ENCODE measurements at regions not wholly inside any gene's neighbourhood (a gene's known extent, or its start where the extent isn't known, plus 50 kb on each side); places are given as distances from the start of the nearest gene placed in this dataset.

- intact Hi-C loops (cut with DNase I; ENCODE audit: low total_unique reads), result no loop called here
- Histone ChIP-seq H3K36me3 (ENCODE audit: low read depth, missing control alignments) (no peaks in the 10 kb centered on the region), H3K4me3 (no peak overlapping the region), H3K27ac (no peak overlapping the region), H3K27me3 (no peaks in the 10 kb centered on the region), H3K4me1 (peaks cover 14% of the 10 kb centered on the region), H3K9me3 (no peaks in the 10 kb centered on the region)
- DNase-seq, result no peak
- TF ChIP-seq, protein P1, sequence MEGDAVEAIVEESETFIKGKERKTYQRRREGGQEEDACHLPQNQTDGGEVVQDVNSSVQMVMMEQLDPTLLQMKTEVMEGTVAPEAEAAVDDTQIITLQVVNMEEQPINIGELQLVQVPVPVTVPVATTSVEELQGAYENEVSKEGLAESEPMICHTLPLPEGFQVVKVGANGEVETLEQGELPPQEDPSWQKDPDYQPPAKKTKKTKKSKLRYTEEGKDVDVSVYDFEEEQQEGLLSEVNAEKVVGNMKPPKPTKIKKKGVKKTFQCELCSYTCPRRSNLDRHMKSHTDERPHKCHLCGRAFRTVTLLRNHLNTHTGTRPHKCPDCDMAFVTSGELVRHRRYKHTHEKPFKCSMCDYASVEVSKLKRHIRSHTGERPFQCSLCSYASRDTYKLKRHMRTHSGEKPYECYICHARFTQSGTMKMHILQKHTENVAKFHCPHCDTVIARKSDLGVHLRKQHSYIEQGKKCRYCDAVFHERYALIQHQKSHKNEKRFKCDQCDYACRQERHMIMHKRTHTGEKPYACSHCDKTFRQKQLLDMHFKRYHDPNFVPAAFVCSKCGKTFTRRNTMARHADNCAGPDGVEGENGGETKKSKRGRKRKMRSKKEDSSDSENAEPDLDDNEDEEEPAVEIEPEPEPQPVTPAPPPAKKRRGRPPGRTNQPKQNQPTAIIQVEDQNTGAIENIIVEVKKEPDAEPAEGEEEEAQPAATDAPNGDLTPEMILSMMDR (IDR thresholded peaks at IDR 0.05), result no peak
- TF ChIP-seq POLR2A (IDR thresholded peaks at IDR 0.05), result no peak
- WGBS, 2 donors, result 76% methylated on average over 4 of the region's 4 CpGs
Measured at GRCh38 chr5:138653502-138653901, 78.3 kb upstream of the HSPA9 start.

- H3K36me3 ChIP-seq (ENCODE audit: low read depth, missing control alignments), result no peaks in the 10 kb centered on the region
- 81 to 90% methylated on average over 6 of the region's 6 CpGs for WGBS, 2 donors
- intact Hi-C loops (cut with DNase I; ENCODE audit: low total_unique reads), result no loop called here
- no peak for TF ChIP-seq POLR2A (IDR thresholded peaks at IDR 0.05)
- TF ChIP-seq, protein P1 (IDR thresholded peaks at IDR 0.05), result no peak
- H3K27ac ChIP-seq, result no peak overlapping the region
- no peak overlapping the region for H3K4me3 ChIP-seq
- no peaks in the 10 kb centered on the region for H3K9me3 ChIP-seq
- H3K4me1 ChIP-seq, result peaks cover 28% of the 10 kb centered on the region
- no peaks in the 10 kb centered on the region for H3K27me3 ChIP-seq
- DNase-seq, result no peak
Measured at GRCh38 chr5:138651767-138652117, 76.5 kb upstream of the HSPA9 start.

DNA sequence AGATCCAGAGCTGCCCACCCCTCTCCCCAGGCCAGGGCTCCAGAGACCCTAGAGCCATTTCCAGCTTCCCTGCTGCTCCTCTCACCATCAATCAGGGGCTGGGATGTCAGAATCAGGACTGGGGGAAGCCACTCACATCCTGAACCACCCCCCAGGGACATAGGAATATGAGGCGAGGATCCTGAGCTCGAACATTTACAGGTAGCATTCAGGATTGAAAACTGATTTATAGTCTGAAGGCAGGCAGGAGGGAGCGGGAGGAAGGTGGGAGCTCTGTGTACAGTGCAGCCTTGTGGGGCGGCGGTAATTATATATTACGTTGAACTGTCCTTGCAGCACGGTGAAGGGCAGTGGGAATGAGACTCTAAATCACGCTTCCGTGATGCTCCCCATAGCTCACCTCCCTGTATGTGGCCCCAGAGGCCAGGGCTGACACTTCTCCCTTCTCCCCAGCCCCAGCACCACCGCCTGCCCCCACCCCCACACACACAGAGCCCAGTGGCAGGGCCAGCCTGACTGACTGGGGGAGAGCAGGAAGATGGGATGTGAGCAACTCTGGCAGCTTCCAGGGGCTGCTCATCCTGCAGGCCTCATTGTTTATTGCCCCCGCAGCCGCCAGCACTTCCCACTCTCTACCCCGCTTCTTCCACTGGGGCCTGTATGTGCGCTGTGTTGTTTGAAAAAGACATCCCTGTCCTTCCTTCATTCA lies 76.0 kb upstream of the HSPA9 start:
- intact Hi-C loops (cut with DNase I; ENCODE audit: low total_unique reads), result no loop called here
- WGBS, 2 donors, result 75 to 83% methylated on average over 14 of the region's 14 CpGs
- H3K4me3 ChIP-seq, result no peak overlapping the region
- no peak overlapping the region for H3K27ac ChIP-seq
- H3K36me3 ChIP-seq (ENCODE audit: low read depth, missing control alignments), result no peaks in the 10 kb centered on the region
- DNase-seq, result no peak
- TF ChIP-seq, protein P1 (IDR thresholded peaks at IDR 0.05), result no peak
- TF ChIP-seq POLR2A (IDR thresholded peaks at IDR 0.05), result no peak
- H3K4me1 ChIP-seq, result peaks cover 28% of the 10 kb centered on the region
- H3K27me3 ChIP-seq, result no peaks in the 10 kb centered on the region
- no peaks in the 10 kb centered on the region for H3K9me3 ChIP-seq

GRCh38 chr5:138650196-138650595 lies 75.0 kb upstream of the HSPA9 start:
- WGBS, 2 donors, result 95 to 97% methylated on average over 7 of the region's 7 CpGs
- Histone ChIP-seq H3K4me1 (peaks cover 28% of the 10 kb centered on the region), H3K36me3 (ENCODE audit: low read depth, missing control alignments) (no peaks in the 10 kb centered on the region), H3K27me3 (no peaks in the 10 kb centered on the region), H3K4me3 (no peak overlapping the region), H3K9me3 (no peaks in the 10 kb centered on the region), H3K27ac (no peak overlapping the region)
- no peak for DNase-seq
- intact Hi-C loops (cut with DNase I; ENCODE audit: low total_unique reads), result no loop called here
- TF ChIP-seq, protein P1 (IDR thresholded peaks at IDR 0.05), result no peak
- TF ChIP-seq POLR2A (IDR thresholded peaks at IDR 0.05), result no peak

GRCh38 chr5:138649775-138650174 lies 74.6 kb upstream of the HSPA9 start:
- no peak for DNase-seq
- TF ChIP-seq, protein P1 (IDR thresholded peaks at IDR 0.05), result no peak
- no peak for TF ChIP-seq POLR2A (IDR thresholded peaks at IDR 0.05)
- H3K27me3 ChIP-seq, result no peaks in the 10 kb centered on the region
- peaks cover 28% of the 10 kb centered on the region for H3K4me1 ChIP-seq
- WGBS, 2 donors, result 53 to 57% methylated on average over 2 to 3 of the region's 3 CpGs
- no peaks in the 10 kb centered on the region for H3K36me3 ChIP-seq (ENCODE audit: low read depth, missing control alignments)
- intact Hi-C loops (cut with DNase I; ENCODE audit: low total_unique reads), result no loop called here
- no peak overlapping the region for H3K4me3 ChIP-seq
- H3K27ac ChIP-seq, result no peak overlapping the region
- H3K9me3 ChIP-seq, result no peaks in the 10 kb centered on the region
